Parathyroid adenoma (tissue), 2 donors: ENCODE measurements at regions not wholly inside any gene's neighbourhood (a gene's known extent, or its start where the extent isn't known, plus 50 kb on each side); places are given as distances from the start of the nearest gene placed in this dataset.

ENCODE experiments used
- H2AFZ ChIP-seq: fragments of 300-600 bp; sonication (generic); one replicate; pipeline ENCODE4 v1.7.0; 2017; ENCODE audit warnings: antibody characterized with exemption, mild to moderate bottlenecking
- H3K27ac ChIP-seq: fragments of 300-600 bp; sonication (generic); one replicate; pipeline ENCODE4 v1.7.0; 2017
- H3K27me3 ChIP-seq: fragments of 300-600 bp; sonication (generic); one replicate; pipeline ENCODE4 v1.7.0; 2017; ENCODE audit warnings: low read length; ENCODE audit not compliant: control insufficient read depth, insufficient read depth
- H3K36me3 ChIP-seq: fragments of 300-600 bp; sonication (generic); one replicate; pipeline ENCODE4 v1.7.0; 2017; ENCODE audit warnings: low read length; ENCODE audit not compliant: control insufficient read depth, insufficient read depth
- H3K4me1 ChIP-seq: fragments of 300-600 bp; sonication (generic); one replicate; pipeline ENCODE4 v1.7.0; 2017; ENCODE audit warnings: control low read depth
- H3K4me2 ChIP-seq: fragments of 300-600 bp; sonication (generic); one replicate; pipeline ENCODE4 v1.7.0; 2017; ENCODE audit warnings: low read length
- H3K4me3 ChIP-seq: fragments of 300-600 bp; sonication (generic); one replicate; pipeline ENCODE4 v1.7.0; 2017; ENCODE audit warnings: low read depth, low read length
- H3K79me2 ChIP-seq: fragments of 300-600 bp; sonication (generic); one replicate; pipeline ENCODE4 v1.7.0; 2017; ENCODE audit warnings: control low read depth
- H3K9ac ChIP-seq: fragments of 300-600 bp; sonication (generic); one replicate; pipeline ENCODE4 v1.7.0; 2017; ENCODE audit warnings: mild to moderate bottlenecking
- H3K9me3 ChIP-seq: fragments of 300-600 bp; sonication (generic); one replicate; pipeline ENCODE4 v1.7.0; 2017; ENCODE audit warnings: low read length; ENCODE audit not compliant: control insufficient read depth
- TF ChIP-seq, protein P1 (sequence below): fragments of 300-600 bp; sonication (generic); IDR thresholded peaks from one replicate; pipeline ENCODE4 v1.7.0; 2017; ENCODE audit warnings: antibody characterized with exemption, mild to moderate bottlenecking
- donor health status: primary hyperparathyroidism.

DNA sequence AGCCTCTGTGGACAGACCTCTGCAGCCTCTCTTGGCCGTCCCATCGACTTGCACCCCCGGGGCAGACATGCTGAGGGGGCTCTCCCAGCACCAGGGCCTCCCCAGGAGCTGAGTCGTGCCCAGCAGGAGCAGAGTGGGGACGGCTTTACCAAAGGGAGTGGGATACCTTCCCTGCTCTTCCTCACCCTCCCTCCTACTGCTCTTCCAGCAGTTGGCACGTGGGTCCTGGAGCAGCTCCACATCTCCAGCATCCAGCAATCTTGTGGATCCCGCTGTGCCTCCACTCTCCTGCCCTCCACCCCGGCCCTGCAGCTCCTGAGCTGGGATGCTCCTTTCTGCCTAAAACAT, 854.0 kb downstream of the BRD1 start:
- Histone ChIP-seq H3K27ac (no peak overlapping the region), H3K27me3 (no peaks in the 10 kb centered on the region), H3K4me1 (no peaks in the 10 kb centered on the region), H3K4me2 (no peak overlapping the region), H3K79me2 (no peaks in the 10 kb centered on the region), H3K9me3 (no peaks in the 10 kb centered on the region), H2AFZ (no peak overlapping the region), H3K4me3 (no peak overlapping the region), H3K36me3 (no peaks in the 10 kb centered on the region), H3K9ac (no peak overlapping the region)
- TF ChIP-seq, protein P1, sequence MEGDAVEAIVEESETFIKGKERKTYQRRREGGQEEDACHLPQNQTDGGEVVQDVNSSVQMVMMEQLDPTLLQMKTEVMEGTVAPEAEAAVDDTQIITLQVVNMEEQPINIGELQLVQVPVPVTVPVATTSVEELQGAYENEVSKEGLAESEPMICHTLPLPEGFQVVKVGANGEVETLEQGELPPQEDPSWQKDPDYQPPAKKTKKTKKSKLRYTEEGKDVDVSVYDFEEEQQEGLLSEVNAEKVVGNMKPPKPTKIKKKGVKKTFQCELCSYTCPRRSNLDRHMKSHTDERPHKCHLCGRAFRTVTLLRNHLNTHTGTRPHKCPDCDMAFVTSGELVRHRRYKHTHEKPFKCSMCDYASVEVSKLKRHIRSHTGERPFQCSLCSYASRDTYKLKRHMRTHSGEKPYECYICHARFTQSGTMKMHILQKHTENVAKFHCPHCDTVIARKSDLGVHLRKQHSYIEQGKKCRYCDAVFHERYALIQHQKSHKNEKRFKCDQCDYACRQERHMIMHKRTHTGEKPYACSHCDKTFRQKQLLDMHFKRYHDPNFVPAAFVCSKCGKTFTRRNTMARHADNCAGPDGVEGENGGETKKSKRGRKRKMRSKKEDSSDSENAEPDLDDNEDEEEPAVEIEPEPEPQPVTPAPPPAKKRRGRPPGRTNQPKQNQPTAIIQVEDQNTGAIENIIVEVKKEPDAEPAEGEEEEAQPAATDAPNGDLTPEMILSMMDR, result no peak

DNA sequence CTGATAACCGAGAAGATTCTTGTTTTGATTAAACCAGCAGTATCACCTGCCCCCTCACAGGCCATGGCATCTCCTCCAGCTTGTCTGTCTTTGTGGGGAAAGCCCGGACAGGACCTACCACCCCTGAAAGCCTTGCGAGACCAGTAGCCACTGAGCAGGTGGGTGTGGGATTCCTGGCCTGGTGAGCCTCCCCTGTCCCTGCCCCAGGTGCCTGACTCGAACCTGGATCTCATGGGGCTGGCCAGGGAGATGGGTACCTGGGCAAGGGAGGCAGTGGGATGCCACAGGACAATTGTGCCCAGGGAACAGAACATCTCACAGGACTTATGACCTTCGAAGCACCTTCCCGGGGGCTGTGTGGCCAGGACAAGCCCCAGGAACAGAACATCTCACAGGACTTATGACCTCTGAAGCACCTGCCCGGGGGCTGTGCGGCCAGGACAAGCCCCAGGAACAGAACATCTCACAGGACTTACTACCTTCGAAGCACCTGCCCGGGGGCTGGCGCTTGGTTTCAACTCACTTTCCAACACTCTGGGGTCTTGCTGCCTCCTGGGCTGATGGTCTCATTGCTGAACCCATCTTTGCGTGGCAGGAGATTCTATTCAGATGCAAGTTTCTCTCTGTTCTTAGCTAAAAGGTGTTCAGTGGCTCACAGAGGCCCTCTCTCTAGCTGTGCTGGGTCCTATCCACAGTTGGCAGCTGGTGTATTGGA, 854.5 kb downstream of the BRD1 start:
- no peaks in the 10 kb centered on the region for H3K27me3 ChIP-seq
- TF ChIP-seq, protein P1, result no peak
- no peaks in the 10 kb centered on the region for H3K4me1 ChIP-seq
- H3K79me2 ChIP-seq, result no peaks in the 10 kb centered on the region
- no peak overlapping the region for H3K9ac ChIP-seq
- no peak overlapping the region for H3K27ac ChIP-seq
- no peaks in the 10 kb centered on the region for H3K36me3 ChIP-seq
- H3K4me2 ChIP-seq, result no peak overlapping the region
- no peak overlapping the region for H3K4me3 ChIP-seq
- H3K9me3 ChIP-seq, result no peaks in the 10 kb centered on the region
- no peak overlapping the region for H2AFZ ChIP-seq

DNA sequence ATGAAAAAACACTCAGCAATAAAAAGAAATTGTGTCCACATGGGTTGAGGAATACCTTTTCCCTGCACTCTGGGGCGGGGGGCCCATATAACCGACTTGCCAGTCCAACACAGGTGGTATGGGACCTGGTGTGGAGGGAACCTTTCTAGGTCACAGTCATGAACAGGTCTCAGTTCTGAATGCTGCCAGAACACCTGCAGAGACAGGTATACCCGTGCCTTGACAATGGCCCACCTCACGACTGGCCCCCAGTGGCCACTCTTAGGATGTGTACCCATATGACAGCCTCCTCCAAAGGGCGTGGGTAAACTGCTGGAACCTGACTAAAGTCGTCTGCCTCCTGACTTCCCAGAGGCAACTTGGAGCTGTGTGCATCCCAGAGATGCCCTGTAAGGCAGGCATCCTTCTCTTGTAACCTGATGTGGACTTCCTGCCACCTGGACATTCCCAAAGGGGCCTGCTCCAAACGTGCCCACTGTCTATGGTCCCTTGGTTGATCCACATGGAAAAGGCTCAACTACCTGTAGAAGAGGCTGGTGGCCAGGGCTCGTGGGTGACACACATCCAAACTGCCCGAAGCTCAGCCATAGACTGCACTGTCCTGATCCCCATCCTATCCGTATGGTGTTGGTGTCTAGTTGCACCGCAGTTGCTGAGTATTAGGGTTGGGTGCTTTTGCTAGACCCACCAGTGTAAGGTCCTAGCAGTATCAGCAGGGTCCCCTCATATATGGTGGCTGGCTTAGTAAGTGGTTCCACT, 859.3 kb downstream of the BRD1 start:
- TF ChIP-seq, protein P1, result peak; percentile 17
- Histone ChIP-seq H3K79me2 (no peaks in the 10 kb centered on the region), H3K4me2 (no peak overlapping the region), H3K9ac (no peak overlapping the region), H3K9me3 (no peaks in the 10 kb centered on the region), H3K4me1 (no peaks in the 10 kb centered on the region), H3K27me3 (no peaks in the 10 kb centered on the region), H3K27ac (no peak overlapping the region), H2AFZ (no peak overlapping the region), H3K4me3 (no peak overlapping the region), H3K36me3 (no peaks in the 10 kb centered on the region)

DNA sequence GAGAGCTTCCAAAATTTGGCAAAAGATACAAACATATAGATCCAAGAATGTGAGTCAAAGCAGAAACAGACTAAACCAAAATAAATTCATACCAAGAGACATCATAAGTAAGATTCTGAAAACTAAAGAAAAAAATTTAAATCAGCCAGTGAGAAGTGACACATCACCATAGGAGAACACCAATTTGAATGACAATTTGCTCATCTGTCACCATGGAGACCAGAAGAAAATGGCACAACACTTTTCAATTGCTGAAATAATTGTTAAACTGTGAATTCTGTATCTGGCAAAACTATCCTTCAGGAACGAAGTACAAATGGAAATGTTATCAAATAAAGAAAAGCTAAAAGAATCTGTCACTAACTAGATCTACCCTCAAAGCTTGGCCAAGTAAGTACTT, 864.3 kb downstream of the BRD1 start:
- Histone ChIP-seq H3K9ac (no peak overlapping the region), H3K27me3 (no peaks in the 10 kb centered on the region), H3K9me3 (no peaks in the 10 kb centered on the region), H3K4me1 (no peaks in the 10 kb centered on the region), H2AFZ (no peak overlapping the region), H3K4me2 (no peak overlapping the region), H3K27ac (no peak overlapping the region), H3K36me3 (no peaks in the 10 kb centered on the region), H3K4me3 (no peak overlapping the region), H3K79me2 (no peaks in the 10 kb centered on the region)
- TF ChIP-seq, protein P1, result no peak
